Limb (tissue), 2 donors: ENCODE measurements at regions not wholly inside any gene's neighbourhood (a gene's known extent, or its start where the extent isn't known, plus 50 kb on each side); places are given as distances from the start of the nearest gene placed in this dataset.
"Not testable (repeated sequence)": the region's sequence is repeated elsewhere in the genome, so short reads cannot be mapped to it uniquely, and the experiment has no call there.

ENCODE experiments used
- DNase-seq, 2 donors: peaks; one replicate each; pipeline ENCODE4 v3.0.0-alpha.2; 2016; ENCODE audit errors: extremely low spot score in 2 of 2

DNA sequence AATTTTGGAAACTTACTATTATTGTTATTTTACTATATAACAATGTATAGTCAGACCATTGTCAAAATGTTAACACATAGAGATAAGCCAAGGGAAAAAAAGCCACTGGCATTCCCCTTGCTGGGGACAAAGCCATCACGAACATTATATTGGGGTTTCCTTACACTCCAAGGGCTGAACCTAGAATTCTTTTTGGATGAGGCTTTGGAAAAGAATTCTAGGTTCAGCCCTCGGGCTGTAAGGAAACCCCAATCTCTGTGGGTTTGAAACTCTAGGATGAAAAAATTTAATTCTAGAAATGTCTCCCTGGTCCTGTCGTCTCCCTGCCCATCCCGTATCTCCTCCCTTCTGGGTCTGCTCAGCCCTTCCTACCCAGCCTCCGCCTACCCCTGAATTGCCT is 67.0 kb upstream of the SMAD6 start:
- no peak for DNase-seq

DNA sequence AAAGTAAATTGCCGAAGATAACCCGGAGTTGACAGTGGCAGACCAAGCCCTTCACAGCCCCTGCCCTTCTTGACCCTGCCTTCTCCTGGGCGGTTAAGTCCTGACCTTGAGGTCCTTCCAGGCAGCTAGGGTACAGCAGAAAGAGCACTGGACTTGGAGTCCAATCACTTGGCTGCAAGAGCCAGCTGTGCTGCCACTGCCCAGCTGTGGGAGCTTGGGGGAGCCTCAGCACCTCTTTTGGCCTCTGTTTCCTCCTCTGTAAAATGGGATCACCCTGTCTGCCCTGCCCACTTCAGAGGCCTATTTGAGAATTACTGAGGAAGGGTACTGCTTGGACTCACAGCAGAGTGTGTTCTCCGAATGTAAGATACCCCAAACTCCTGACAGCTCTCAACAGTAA is 66.2 kb upstream of the SMAD6 start:
- no peak for DNase-seq

DNA sequence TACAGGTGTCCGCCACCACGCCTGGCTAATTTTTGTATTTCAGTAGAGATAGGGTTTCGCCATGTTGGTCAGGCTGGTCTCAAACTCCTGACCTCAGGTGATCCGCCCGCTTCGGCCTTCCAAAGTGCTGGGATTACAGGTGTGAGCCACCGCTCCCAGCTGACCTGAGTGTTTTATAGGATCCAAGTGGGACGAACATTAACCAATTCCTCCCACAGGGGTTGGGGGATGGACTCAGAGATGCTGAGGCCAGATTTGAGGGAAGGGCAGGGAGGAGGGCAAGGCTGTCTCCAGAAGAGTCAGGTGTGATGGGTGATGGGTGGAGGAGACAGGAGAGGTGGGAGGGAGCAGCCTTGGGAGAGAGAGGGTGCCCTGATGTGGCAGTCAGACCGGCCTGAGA is 65.0 kb upstream of the SMAD6 start:
- not testable (repeated sequence) for DNase-seq

DNA sequence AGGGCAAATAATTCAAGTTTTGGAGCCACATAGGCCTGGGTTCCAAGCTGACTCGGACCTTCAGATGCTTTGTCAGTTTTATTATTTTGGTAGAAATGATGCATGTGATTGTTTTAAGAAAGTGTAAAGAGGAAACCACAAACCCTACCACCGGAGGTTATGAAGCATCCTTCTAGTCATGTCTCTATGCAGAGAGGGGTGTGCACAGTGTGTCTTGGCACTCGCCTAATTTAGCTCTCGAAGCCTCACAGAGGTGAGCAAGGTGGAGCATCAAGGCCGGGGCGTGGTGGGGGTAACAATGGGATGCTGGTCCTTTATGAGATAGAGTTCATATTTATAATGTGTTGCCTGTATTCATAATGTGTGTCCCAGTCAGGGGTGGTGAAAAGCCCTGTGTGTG is 63.7 kb upstream of the SMAD6 start:
- no peak for DNase-seq

DNA sequence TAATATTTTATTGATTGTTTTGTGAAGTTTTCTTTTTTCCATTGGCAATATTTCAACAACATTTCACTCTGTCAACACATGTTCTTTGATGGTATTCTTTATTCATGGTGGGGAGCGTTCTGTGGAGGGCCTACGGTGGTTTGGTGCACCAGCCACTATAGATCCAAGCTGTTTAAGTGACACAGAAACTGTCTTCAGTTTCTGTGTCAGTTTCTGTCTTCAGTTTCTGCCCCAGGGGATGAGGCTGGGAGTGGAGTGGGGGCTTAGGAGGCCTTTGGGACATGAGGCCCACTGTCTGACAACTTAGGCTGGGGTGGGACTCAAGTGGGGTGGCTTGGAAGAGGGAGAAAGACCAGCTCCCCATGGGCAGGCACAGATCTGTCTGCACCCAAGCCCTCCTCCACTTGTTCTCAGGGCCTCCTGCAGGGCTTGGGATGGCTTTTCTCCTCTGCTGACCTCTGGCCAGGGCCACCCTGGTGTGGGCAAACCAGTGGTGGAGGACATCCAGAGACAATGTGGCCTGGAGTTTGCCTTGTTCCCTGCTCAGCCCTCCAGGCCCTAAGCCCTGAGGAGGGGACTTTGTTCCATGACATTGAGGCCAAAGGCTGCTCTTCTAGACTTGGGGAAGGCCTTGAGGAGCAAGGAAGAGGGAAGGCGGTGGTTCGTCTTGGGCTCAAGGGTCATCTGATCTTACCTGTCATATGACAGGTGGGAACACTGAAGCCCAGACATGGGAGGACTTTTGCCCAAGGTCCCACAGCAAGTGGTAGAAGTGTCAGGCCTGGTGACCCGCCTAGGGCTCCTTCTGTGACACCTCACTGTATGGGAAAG is 60.3 kb upstream of the SMAD6 start:
- no peak for DNase-seq

DNA sequence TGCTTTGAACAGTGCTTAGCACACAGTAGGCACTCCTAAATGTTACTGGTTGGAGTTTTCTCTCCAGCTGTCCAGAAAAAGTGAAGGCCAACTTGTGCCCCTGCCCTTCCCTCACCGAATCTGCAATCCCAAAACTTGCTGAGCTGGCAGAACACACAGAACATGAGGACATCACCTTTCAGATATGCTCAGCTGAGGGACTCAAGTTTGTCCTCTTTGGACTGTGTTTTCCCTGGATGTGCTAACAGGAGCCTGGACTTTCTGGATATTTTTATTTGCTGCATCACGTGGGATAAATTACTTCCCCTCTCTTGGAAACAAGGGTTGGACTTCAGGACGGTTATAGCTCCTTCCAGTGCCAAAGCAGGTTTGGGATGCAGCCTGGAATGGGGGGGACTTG is 59.5 kb upstream of the SMAD6 start:
- DNase-seq, result no peak

DNA sequence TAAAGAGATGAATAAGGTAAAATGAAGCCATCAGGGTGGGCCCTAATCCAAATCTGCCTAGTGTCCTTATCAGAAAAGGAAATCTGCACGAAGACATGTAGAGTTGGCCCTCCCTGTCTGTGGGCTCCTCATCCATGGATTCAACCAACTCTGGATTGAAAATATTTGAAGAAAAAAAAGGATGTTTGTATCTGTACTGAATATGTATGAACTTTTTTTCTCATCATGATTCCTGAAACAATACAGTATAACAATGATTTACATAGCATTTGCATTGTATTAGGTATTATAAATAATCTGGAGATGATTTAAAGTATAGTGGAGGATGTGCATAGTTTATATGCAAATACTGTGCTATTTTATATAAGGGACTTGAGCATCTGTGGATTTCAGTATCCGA is 59.0 kb upstream of the SMAD6 start:
- DNase-seq, result no peak

DNA sequence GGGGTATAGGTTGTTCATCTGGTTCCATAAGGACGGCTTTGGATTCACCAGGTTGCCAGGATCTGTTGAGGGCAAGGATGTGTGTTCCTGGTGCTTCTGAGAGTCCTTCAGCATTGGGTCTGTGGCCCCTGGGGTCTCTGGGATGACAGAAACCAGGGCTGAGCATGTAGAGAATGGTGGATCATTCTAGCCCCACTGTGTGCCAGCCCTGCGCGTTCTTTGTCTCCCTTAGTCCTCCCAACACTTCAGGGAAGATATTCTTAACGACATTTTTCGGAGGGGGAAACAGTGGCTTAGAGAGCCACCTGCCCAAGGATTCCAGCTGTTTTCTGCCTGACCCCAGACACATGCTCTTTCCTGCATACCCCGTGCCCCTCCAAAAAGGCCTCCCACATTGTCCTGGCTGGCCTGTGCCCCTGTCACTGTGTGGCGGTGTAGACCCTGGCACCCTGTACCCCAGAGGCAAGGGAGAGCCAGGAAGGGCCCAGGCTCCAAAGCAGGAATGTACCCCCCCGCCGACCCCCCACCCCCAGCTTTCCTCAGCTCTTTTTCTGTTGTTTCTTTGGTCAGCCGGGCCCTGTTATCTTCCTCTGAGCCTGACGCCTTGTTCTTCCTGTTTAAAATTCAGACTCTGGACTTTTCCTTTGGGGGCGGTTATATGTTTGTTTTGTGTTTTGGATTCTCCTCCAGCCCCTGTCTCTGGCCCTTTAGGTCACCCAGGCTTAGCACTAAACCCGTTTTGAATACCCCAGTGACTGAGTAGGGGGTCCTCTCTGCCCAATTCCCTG is 57.8 kb upstream of the SMAD6 start:
- no peak for DNase-seq

DNA sequence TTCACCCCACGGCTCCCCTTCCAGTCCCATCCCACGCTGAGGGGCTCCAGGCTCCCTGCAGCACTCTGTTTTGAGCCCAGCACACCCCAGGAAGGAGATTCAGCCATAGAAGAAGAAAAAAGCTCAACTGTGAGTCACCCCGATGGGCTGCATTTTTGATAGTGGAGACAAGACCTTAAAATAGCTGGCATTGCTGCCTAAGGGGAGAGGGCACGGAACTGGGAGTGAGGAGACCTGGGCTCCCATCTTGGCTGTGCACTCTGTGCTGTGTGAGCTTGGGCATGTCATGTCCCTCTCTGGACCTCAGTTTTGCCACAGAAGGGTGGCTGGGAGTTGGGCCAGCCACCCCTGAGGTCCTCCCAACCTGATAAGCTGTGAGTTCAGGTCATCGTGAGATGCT is 57.2 kb upstream of the SMAD6 start:
- no peak for DNase-seq

DNA sequence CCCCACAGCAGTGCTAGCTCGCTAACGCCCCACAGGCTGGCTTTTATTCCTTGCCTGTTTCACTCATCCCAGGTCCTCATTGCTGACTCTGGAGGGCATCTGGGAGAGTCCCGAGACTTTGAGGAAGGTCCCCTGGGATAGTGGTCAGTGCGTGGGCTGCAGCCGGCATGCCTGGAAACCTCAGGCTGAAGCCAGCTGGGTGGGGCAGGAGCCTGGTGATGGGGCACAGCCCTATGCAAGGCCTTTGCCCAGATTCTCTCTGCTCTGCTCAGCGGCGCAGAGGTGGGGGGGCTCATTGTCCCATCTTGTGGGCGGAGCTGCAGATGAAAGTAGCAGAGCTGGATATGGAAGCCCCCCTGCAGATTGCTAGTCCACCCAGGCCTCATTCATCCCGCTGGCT is 55.7 kb upstream of the SMAD6 start:
- DNase-seq, result no peak

DNA sequence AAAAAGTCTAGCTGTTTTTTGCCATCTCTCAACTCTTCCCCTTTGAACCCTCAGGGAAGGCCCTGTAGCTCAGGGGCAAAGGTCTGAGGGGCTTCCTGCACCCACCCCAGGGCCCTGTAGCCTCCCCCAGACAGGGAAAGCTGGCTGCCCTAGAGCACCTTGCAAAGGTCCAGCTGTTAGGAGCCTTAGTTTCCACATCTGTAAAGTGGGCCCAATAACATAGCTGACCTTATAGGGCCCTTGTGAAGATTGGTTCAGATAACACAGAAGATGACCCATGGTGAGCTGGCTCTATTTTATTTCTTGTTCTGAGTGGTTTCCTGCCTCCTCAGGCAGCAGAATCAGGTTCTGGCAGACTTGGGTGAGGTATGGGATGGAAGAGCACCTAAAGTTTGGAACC is 55.2 kb upstream of the SMAD6 start:
- no peak for DNase-seq

DNA sequence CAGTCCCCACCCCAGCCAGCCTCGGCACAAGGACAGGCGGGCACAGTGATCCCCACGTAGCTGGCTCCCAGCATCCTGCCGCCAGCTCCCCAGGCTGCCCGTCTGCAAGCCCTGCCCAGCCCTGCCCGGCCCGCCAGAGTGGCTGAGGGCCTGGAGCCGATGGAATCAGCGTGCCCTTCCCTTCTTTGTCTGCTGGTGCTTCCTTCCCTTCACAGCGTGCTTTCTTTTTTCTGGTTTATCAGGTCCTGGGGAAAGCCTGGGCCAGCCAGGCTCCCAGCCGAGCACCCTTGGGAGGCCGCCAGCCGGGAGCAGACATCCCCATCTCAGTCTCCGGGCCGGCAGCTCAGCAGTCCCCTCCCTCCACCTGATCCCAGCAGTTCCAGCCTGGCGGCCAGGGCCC is 54.7 kb upstream of the SMAD6 start:
- no peak for DNase-seq

DNA sequence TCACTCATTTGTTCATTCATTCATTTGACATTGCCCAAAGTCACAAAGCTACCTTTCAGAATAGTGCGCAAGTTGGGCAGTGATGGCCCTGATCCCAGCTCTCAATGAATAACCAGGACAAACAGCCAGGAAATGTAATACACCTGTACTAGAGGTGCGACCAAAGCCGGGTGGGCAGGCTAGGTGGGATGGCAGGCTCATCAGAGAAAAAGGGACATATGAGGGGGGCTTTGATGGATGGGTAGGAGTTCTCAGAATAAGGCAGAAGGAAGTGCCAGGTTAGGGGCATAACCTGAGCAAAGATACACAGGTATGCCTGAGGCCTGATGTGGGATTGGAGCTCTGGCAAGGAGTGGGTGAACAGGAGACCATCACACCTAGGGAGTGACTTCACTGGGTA is 53.4 kb upstream of the SMAD6 start:
- no peak for DNase-seq

DNA sequence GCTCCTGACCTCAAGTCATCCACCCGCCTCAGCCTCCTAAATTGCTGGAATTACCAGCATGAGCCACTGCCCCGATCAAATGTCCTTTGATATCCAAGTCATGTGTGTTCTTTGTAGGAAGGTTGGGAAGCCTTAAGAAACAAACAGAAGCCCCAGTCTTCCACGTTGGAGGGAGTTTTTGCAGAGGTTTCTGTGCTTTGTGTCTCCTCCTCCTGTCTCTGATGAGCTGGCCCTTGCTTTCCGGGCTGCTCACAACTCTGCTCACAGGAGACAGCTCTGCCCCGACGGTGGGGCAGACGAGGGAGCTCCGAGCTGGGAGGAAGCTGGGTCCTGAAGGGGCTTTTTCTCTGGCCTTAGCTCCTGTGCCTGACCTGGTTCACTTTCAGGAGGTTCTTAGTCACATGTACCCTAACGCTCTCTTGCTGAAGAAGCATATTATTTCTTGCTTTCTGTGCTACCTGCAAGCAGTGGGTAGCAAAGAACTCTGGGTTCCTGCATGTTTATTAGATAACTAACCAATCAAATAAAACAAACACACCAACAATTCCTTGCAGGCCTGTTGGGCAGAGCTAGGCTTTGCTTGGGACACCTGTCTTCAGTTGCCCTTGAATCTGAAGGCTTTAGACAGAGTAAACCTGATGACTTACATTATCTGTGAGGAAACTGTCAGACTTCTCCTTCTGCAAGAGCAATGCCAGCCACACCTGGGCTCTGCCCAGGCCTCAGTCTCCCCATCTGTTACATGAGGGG is 52.6 kb upstream of the SMAD6 start:
- DNase-seq, result no peak

DNA sequence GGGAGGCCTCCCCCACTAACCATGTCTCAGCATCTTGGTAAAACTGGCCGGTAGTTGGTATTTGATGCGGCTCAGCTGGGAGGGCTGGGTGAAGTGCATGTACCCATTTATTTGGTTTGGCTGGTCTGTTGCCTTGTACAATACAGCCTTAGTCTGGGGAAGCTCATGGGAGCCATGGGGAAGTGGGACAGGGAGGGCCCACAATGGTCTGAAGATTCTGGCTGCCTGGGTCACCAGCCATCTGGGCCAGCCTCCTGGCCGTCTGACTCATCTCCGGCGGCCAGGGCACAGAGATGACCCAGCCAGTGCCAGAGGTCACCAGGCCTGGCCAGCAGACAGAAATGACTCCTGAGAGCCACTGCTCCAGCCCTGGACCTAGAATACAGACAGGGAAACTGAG is 51.6 kb upstream of the SMAD6 start:
- no peak for DNase-seq

DNA sequence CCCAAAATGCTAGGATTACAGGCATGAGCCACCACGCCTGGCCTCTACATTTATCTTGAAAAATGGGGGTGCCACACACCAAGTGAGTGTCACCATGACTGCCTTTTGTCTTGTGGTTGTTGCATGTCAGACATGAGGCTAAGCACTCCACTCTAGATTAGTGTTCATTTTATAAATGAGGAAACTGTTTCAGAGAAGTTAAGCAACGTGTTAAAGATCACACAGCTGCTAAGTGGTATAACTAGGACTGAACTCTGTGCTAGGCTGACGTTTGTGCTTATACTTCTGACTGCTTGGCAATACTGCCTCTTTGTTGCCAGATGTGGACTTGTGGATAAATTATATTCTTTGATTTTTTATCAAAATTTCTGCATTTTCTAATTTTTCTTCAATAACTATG is 50.8 kb upstream of the SMAD6 start:
- DNase-seq, result no peak

DNA sequence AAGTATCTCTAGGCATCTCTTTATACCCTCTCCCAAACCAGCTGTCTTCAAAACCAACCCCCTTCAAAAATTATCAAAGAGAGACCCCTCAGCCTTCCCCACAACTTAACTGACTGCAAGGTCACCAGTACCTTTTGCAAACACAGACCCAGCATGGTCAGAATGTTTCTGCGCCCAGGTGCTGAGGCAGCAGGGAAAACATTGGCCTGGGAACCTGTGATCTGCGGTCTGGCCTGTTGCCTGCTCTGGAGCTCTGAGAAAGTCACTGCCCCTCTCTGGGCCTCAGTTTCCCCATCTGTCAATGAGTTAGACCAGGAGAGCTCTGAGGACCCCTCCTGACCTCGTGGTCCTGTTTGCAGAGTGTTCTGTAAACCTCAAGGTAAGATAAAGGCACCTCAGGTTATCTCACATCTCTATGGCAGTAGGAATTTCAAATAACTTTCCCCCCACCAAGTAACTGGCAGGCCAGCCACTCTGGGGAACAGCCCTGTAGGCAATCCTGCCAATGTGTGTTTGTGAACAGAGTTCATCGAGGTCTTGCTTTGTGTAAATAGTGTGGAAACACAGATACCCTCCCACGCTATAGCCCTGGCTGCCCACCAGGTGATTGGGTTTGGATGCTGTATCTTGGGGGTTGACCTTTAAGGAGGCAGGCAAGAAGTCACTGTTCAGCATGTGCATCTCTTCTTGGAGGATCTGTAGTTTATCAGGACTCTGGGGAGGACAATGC is 50.0 kb upstream of the SMAD6 start:
- DNase-seq, result no peak
